Uterus (tissue), 3 donors: ENCODE measurements at regions not wholly inside any gene's neighbourhood (a gene's known extent, or its start where the extent isn't known, plus 50 kb on each side); places are given as distances from the start of the nearest gene placed in this dataset.

Experiments
- DNase-seq, 2 donors: peaks; one replicate each; pipeline ENCODE4 v3.0.0-alpha.2; 2019 to 2020
- H3K27ac ChIP-seq, 2 donors: fragments of 200-600 bp; sonication (generic); 1 replicate in 1 of 2; 2 replicates in 1 of 2; pipeline ENCODE4 v1.5.1; 2016 to 2018
- H3K27me3 ChIP-seq, 2 donors: fragments of 200-600 bp; sonication (generic); one replicate each; pipeline ENCODE4 v1.5.1; 2018 to 2019; ENCODE audit warnings: control low read depth in 1 of 2
- H3K36me3 ChIP-seq, 2 donors: fragments of 200-600 bp; sonication (generic); one replicate each; pipeline ENCODE4 v1.5.1; 2019; ENCODE audit warnings: control low read depth in 1 of 2
- H3K4me1 ChIP-seq, 2 donors: fragments of 200-600 bp; sonication (generic); one replicate each; pipeline ENCODE4 v1.5.1; 2018 to 2019; ENCODE audit warnings: control low read depth in 1 of 2
- H3K4me3 ChIP-seq, 2 donors: fragments of 200-600 bp; sonication (generic); 1 replicate in 1 of 2; 2 replicates in 1 of 2; pipeline ENCODE4 v1.5.1; 2018 to 2019; ENCODE audit warnings: mild to moderate bottlenecking in 1 of 2
- H3K9me3 ChIP-seq, 2 donors: fragments of 200-600 bp; sonication (generic); one replicate each; pipeline ENCODE4 v1.5.1; 2019; ENCODE audit warnings: control low read depth in 1 of 2
- POLR2A ChIP-seq, 2 donors: fragments of 450-650 bp; IDR thresholded peaks; one replicate each; pipeline ENCODE4 v1.6.1; 2016; ENCODE audit warnings: antibody characterized with exemption in 2 of 2, mild to moderate bottlenecking in 1 of 2, moderate library complexity in 1 of 2
- intact Hi-C: fragments of 100-400 bp; cut with DNase I; formaldehyde crosslinking; loops from one replicate; pipeline ENCODE4 v1.15.1; 2023; ENCODE audit warnings: low total_unique reads
- TF ChIP-seq, protein P1 (sequence below), 4 experiments: fragments of 200-600 bp in 2 of 4; fragments of 450-650 bp in 2 of 4; sonication (generic) in 2 of 4; IDR thresholded peaks; one replicate each; pipeline ENCODE4 v1.5.1; 2016 to 2019; ENCODE audit warnings: antibody characterized with exemption in 4 of 4, mild to moderate bottlenecking in 2 of 4, moderate library complexity in 1 of 4
- donor health status: DM: yes; HTN: yes; CAD: no.

DNA sequence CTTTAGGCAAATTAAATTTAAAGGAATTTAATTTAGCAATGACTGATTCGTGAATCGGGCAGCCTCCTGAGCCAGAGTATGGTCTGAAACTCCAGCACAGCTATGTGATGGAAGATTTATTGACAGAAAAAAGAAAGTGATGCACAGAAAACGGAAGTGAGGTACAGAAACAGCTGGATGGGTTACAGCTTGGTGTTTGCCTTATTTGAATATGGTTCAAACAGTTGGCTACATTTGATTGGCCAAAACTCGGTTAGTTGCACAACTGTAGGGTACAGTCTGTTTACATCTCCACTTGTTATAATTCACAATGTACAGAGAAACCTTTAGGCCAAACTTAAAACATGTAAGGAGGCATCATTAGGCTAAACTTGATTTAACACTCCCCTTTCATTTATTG is 1716.1 kb upstream of the C9orf72 start:
- Histone ChIP-seq H3K9me3 (no peaks in the 10 kb centered on the region), H3K4me1 (no peaks in the 10 kb centered on the region), H3K27ac (no peak overlapping the region), H3K36me3 (no peaks in the 10 kb centered on the region), H3K4me3 (no peak overlapping the region), H3K27me3 (no peaks in the 10 kb centered on the region)
- no peak for TF ChIP-seq POLR2A (IDR thresholded peaks at IDR 0.05)
- TF ChIP-seq, protein P1, sequence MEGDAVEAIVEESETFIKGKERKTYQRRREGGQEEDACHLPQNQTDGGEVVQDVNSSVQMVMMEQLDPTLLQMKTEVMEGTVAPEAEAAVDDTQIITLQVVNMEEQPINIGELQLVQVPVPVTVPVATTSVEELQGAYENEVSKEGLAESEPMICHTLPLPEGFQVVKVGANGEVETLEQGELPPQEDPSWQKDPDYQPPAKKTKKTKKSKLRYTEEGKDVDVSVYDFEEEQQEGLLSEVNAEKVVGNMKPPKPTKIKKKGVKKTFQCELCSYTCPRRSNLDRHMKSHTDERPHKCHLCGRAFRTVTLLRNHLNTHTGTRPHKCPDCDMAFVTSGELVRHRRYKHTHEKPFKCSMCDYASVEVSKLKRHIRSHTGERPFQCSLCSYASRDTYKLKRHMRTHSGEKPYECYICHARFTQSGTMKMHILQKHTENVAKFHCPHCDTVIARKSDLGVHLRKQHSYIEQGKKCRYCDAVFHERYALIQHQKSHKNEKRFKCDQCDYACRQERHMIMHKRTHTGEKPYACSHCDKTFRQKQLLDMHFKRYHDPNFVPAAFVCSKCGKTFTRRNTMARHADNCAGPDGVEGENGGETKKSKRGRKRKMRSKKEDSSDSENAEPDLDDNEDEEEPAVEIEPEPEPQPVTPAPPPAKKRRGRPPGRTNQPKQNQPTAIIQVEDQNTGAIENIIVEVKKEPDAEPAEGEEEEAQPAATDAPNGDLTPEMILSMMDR (IDR thresholded peaks at IDR 0.05), result no peak
- no peak for DNase-seq
- intact Hi-C loops, result no loop called here

DNA sequence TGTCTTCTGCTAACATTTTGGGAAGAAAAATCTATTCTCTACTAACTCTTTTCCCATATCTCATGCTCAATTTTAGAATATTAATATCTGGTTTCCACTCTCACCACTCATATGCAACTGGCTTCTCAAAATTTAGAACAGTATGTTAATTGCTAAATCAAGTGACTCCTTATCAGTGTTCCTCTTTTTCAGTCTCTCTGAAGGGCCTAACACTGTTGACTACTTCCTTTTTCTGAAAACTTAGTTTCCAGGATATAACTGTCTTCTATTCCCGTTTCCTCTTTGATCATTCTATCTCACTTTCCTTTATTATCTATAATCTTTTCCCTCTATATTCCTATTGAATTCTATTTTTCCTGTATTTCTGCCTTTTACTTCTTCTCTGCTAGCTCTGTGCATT is 1717.2 kb upstream of the C9orf72 start:
- TF ChIP-seq, protein P1 (IDR thresholded peaks at IDR 0.05), result no peak
- no peak for TF ChIP-seq POLR2A (IDR thresholded peaks at IDR 0.05)
- intact Hi-C loops, result no loop called here
- H3K4me3 ChIP-seq, result no peak overlapping the region
- H3K4me1 ChIP-seq, result no peaks in the 10 kb centered on the region
- H3K9me3 ChIP-seq, result no peaks in the 10 kb centered on the region
- H3K27me3 ChIP-seq, result no peaks in the 10 kb centered on the region
- no peak overlapping the region for H3K27ac ChIP-seq
- DNase-seq, result no peak
- H3K36me3 ChIP-seq, result no peaks in the 10 kb centered on the region

DNA sequence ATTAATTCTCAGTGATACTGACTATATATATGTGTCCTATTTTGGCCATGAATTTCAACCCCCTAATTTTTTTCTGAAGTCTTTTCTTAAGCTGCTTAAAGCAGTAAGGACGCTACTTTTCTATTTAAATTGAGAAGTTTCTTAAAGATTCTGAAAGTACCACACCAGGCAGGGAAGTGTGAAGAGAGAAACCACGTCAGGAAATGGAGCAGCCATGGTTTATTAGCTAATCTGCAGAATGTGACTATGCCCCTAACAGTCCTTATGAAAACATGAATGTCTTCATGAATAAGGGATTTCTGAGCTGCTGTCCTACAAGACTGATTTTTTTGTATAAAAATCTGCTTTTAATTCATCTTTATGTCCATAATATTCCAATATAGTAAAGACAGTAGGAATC is 1724.3 kb upstream of the C9orf72 start:
- Histone ChIP-seq H3K4me3 (no peak overlapping the region), H3K36me3 (no peaks in the 10 kb centered on the region), H3K4me1 (no peaks in the 10 kb centered on the region), H3K27me3 (no peaks in the 10 kb centered on the region), H3K9me3 (no peaks in the 10 kb centered on the region), H3K27ac (no peak overlapping the region)
- no peak for DNase-seq
- no peak for TF ChIP-seq POLR2A (IDR thresholded peaks at IDR 0.05)
- TF ChIP-seq, protein P1 (IDR thresholded peaks at IDR 0.05), result no peak
- intact Hi-C loops, result no loop called here

DNA sequence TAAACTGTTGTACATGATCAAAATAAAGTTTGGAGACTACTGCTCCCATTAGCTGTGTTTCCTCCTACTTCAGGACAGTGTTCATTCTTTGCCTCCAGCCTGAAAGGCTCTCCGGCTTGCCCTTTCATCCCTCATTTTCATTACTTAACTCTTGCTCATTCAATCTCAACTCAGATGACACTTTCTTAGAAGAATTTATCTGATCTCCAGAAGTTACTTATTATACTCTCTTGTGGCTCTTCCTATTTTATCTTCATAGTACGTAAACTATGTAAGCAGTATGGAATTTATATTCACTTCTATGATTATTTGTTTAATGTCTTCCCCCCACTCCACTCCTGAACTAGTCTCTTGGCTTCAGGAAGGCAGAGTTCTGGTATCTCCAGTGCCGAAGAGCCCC is 1737.9 kb upstream of the C9orf72 start:
- Histone ChIP-seq H3K4me1 (no peaks in the 10 kb centered on the region), H3K9me3 (no peaks in the 10 kb centered on the region), H3K4me3 (no peak overlapping the region), H3K27me3 (no peaks in the 10 kb centered on the region), H3K36me3 (no peaks in the 10 kb centered on the region), H3K27ac (no peak overlapping the region)
- intact Hi-C loops, result no loop called here
- no peak for TF ChIP-seq POLR2A (IDR thresholded peaks at IDR 0.05)
- TF ChIP-seq, protein P1 (IDR thresholded peaks at IDR 0.05), result no peak
- DNase-seq, result no peak

DNA sequence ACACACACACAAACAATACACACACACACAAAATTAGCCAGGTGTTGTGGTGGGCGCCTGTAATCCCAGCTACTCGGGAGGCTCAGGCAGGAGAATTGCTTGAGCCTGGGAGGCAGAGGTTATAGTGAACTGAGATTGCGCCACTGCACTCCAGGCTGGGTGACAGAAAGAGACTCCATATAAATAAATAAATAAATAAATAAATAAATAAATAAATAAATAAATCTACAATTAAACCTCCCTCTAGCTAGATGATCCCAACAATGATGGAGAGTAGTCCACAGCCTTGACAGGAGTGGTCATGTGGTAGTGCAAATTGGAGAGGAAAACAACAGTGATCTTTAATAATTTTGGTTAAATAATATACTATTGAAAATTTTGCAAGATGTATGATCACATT is 1739.0 kb upstream of the C9orf72 start:
- Histone ChIP-seq H3K36me3 (no peaks in the 10 kb centered on the region), H3K4me1 (no peaks in the 10 kb centered on the region), H3K9me3 (no peaks in the 10 kb centered on the region), H3K4me3 (no peak overlapping the region), H3K27me3 (no peaks in the 10 kb centered on the region), H3K27ac (no peak overlapping the region)
- TF ChIP-seq POLR2A (IDR thresholded peaks at IDR 0.05), result no peak
- TF ChIP-seq, protein P1 (IDR thresholded peaks at IDR 0.05), result no peak
- intact Hi-C loops, result no loop called here
- DNase-seq, result no peak
